Loucy (cell line): ENCODE measurements at regions not wholly inside any gene's neighbourhood (a gene's known extent, or its start where the extent isn't known, plus 50 kb on each side); places are given as distances from the start of the nearest gene placed in this dataset.
"Not testable (repeated sequence)": the region's sequence is repeated elsewhere in the genome, so short reads cannot be mapped to it uniquely, and the experiment has no call there.

ENCODE experiments used
- H2AFZ ChIP-seq: fragments of 200-600 bp; sonication (generic); 2 replicates; pipeline ENCODE4 v1.6.0; 2016; ENCODE audit warnings: antibody characterized with exemption, mild to moderate bottlenecking, low read length, moderate library complexity
- H3F3A ChIP-seq: fragments of 200-600 bp; 2 replicates; pipeline ENCODE4 v1.6.0; 2016; ENCODE audit warnings: antibody characterized with exemption, low read depth, mild to moderate bottlenecking
- H3K27me3 ChIP-seq: fragments of 200-600 bp; sonication (generic); 2 replicates; pipeline ENCODE4 v1.6.1; 2014; ENCODE audit warnings: low read length, mild to moderate bottlenecking; ENCODE audit not compliant: insufficient read depth, poor library complexity, severe bottlenecking
- H3K36me3 ChIP-seq: fragments of 200-600 bp; sonication (generic); 2 replicates; pipeline ENCODE4 v1.6.1; 2016; ENCODE audit warnings: low read length; ENCODE audit not compliant: insufficient read depth
- H3K4me1 ChIP-seq: fragments of 200-600 bp; sonication (generic); 2 replicates; pipeline ENCODE4 v1.5.1; 2014; ENCODE audit warnings: low read length, mild to moderate bottlenecking; ENCODE audit not compliant: insufficient read depth, poor library complexity, severe bottlenecking
- H3K4me2 ChIP-seq: fragments of 200-600 bp; sonication (generic); 2 replicates; pipeline ENCODE4 v1.6.0; 2014; ENCODE audit warnings: antibody characterized with exemption, low read length, low read depth, mild to moderate bottlenecking; ENCODE audit not compliant: poor library complexity, severe bottlenecking
- H3K4me3 ChIP-seq: fragments of 200-600 bp; sonication (generic); 2 replicates; pipeline ENCODE4 v1.5.1; 2014; ENCODE audit warnings: low read length, mild to moderate bottlenecking, mixed read lengths; ENCODE audit not compliant: poor library complexity, severe bottlenecking
- H3K79me2 ChIP-seq: fragments of 200-600 bp; sonication (generic); 2 replicates; pipeline ENCODE4 v1.6.1; 2014; ENCODE audit warnings: low read length; ENCODE audit not compliant: insufficient read depth
- H3K9ac ChIP-seq: fragments of 200-600 bp; sonication (generic); 2 replicates; pipeline ENCODE4 v1.6.0; 2014; ENCODE audit warnings: mild to moderate bottlenecking, low read depth, low read length, moderate library complexity; ENCODE audit not compliant: poor library complexity, severe bottlenecking
- H3K9me2 ChIP-seq: fragments of 200-600 bp; sonication (generic); replicated peaks from 2 replicates; pipeline ENCODE4 v1.6.1; 2016; ENCODE audit warnings: low read depth, low read length, mixed read lengths
- H3K9me3 ChIP-seq: fragments of 200-600 bp; sonication (generic); 2 replicates; pipeline ENCODE4 v1.6.1; 2014; ENCODE audit warnings: mild to moderate bottlenecking, antibody characterized with exemption, low read length, low read depth; ENCODE audit not compliant: insufficient read depth
- H4K20me1 ChIP-seq: fragments of 200-600 bp; sonication (generic); 2 replicates; pipeline ENCODE4 v1.6.0; 2014; ENCODE audit warnings: antibody characterized with exemption, low read length, mild to moderate bottlenecking; ENCODE audit not compliant: insufficient read depth, poor library complexity, severe bottlenecking
- CTCF ChIP-seq: fragments of 200-600 bp; sonication (generic); conservative IDR thresholded peaks from 2 replicates; pipeline ENCODE4 v1.5.1; 2014; ENCODE audit warnings: mild to moderate bottlenecking, antibody characterized with exemption, low read length
- EZH2phosphoT487 ChIP-seq: fragments of 200-600 bp; IDR thresholded peaks from 2 replicates; pipeline ENCODE4 v1.6.1; 2018; ENCODE audit warnings: antibody characterized with exemption, mild to moderate bottlenecking, moderate library complexity, borderline replicate concordance

- Histone ChIP-seq H4K20me1 (no peaks in the 10 kb centered on the region), H3K79me2 (no peaks in the 10 kb centered on the region), H3K9me2 (no peaks in the 10 kb centered on the region), H3K27me3 (no peaks in the 10 kb centered on the region), H3K36me3 (no peaks in the 10 kb centered on the region), H3K9ac (no peak overlapping the region), H3K9me3 (no peaks in the 10 kb centered on the region), H3K4me1 (peaks cover 9% of the 10 kb centered on the region), H3K4me3 (no peak overlapping the region), H2AFZ (no peak overlapping the region), H3K4me2 (no peak overlapping the region), H3F3A (no peaks in the 10 kb centered on the region)
- no peak for TF ChIP-seq EZH2phosphoT487
- no peak for TF ChIP-seq CTCF
Observed at GRCh38 chr18:41871229-41872000, 83.6 kb upstream of the PIK3C3 start.

GRCh38 chr18:41870817-41871216 lies 84.2 kb upstream of the PIK3C3 start:
- Histone ChIP-seq H3K9me2 (no peaks in the 10 kb centered on the region), H3K27me3 (no peaks in the 10 kb centered on the region), H3K4me2 (no peak overlapping the region), H3K4me3 (no peak overlapping the region), H2AFZ (no peak overlapping the region), H3F3A (no peaks in the 10 kb centered on the region), H3K36me3 (no peaks in the 10 kb centered on the region), H3K4me1 (peaks cover 9% of the 10 kb centered on the region), H3K9me3 (no peaks in the 10 kb centered on the region), H4K20me1 (no peaks in the 10 kb centered on the region), H3K79me2 (no peaks in the 10 kb centered on the region), H3K9ac (no peak overlapping the region)
- TF ChIP-seq EZH2phosphoT487: no peak

GRCh38 chr18:41870191-41870590 lies 84.8 kb upstream of the PIK3C3 start:
- H2AFZ ChIP-seq: no peak overlapping the region

GRCh38 chr18:41865796-41866195 lies 89.2 kb upstream of the PIK3C3 start:
- H3K9ac ChIP-seq, H3F3A ChIP-seq, H3K9me2 ChIP-seq, H3K36me3 ChIP-seq, H3K4me1 ChIP-seq, H4K20me1 ChIP-seq, H3K4me3 ChIP-seq, H2AFZ ChIP-seq, H3K9me3 ChIP-seq, H3K27me3 ChIP-seq, H3K4me2 ChIP-seq, H3K79me2 ChIP-seq: not testable (repeated sequence)

More at GRCh38 chr18:41870191-41870590, 84.8 kb upstream of the PIK3C3 start:
- no peak overlapping the region for H3K4me3 ChIP-seq
- H3K9me2 ChIP-seq: no peaks in the 10 kb centered on the region
- H3K9ac ChIP-seq: no peak overlapping the region
- no peaks in the 10 kb centered on the region for H3K27me3 ChIP-seq
- H3K4me2 ChIP-seq: no peak overlapping the region
- no peaks in the 10 kb centered on the region for H3K79me2 ChIP-seq
- peaks cover 9% of the 10 kb centered on the region for H3K4me1 ChIP-seq
- TF ChIP-seq EZH2phosphoT487: no peak
- no peak for TF ChIP-seq CTCF
- no peaks in the 10 kb centered on the region for H3K36me3 ChIP-seq
- no peaks in the 10 kb centered on the region for H3K9me3 ChIP-seq
- H4K20me1 ChIP-seq: no peaks in the 10 kb centered on the region
- no peaks in the 10 kb centered on the region for H3F3A ChIP-seq
